T47D (cell line): ENCODE measurements at regions not wholly inside any gene's neighbourhood (a gene's known extent, or its start where the extent isn't known, plus 50 kb on each side); places are given as distances from the start of the nearest gene placed in this dataset.

Experiments used
- DNase-seq, 2 experiments: peaks; one replicate each; pipeline versions ENCODE4 v3.0.0 to v3.0.0-alpha.2; 2011 to 2012; ENCODE audit warnings: low read depth in 1 of 2, low spot score in 1 of 2
- JUND ChIP-seq: IDR thresholded peaks from 2 replicates; pipeline ENCODE4 v1.6.1; 2012; ENCODE audit warnings: low read depth
- in situ Hi-C: cut with HindIII; loops from 2 replicates; pipeline ENCODE4 v1.10.0; 2016; ENCODE audit warnings: low sequenced_read_pairs, low pct_unique_long_range_greater_than_20kb

DNA sequence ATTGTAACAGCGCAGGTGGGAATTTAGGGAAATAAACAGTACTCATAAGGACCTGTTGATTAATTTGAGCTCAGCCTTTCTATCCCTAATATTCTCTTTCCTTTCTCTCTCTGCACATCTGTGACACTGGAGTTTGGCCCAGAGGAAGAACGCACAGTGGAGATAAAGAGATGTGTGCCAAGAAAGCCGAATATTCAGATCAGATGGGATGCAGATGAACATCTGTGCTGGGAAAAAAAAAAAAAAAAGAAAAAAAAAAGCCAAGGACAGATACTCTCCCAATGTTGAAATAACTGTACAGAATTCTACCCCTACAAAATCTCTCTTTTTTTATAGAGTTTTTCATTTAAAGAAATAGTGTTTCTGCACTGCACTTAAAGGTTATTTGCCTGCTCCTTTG, 485.4 kb downstream of the KCNJ2 start:
- no peak for DNase-seq
- in situ Hi-C loops = no loop called here
- TF ChIP-seq JUND = no peak

DNA sequence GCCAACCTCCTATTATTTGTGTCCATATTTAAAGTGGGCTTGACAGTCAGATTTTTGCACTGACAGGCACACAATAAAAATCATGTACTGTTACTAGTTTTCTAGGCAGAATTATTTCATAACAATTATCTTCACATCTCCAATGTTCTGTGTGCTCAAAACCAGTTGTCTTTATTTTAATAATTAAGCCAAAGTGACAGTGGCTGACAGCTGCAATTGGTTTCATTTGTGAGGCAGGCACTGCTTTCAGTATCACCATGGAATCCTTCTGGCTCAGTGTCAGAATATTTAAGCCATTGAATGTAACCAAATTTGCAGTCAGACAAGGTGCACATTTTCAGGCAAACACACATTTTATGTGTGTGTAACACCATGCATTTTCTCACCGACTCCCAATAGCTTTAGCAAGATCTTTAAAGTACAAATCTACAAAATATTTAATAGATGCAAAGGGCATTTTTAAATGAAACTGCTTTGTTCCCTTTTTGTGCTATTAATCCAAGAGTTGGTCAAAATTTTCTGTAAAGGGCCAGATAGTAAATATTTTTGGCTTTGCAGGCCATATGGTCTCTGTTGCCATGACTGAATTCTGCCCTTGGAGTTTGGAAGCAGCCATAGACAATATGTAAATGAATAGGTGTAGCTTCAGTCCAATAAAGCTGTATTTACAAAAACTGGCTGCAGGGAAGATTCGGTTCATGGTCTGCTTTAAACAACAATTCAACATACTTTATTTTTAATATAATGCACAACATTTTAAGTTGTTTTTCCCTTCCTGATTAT, 486.0 kb downstream of the KCNJ2 start:
- in situ Hi-C loops = no loop called here
- no peak for DNase-seq
- no peak for TF ChIP-seq JUND

DNA sequence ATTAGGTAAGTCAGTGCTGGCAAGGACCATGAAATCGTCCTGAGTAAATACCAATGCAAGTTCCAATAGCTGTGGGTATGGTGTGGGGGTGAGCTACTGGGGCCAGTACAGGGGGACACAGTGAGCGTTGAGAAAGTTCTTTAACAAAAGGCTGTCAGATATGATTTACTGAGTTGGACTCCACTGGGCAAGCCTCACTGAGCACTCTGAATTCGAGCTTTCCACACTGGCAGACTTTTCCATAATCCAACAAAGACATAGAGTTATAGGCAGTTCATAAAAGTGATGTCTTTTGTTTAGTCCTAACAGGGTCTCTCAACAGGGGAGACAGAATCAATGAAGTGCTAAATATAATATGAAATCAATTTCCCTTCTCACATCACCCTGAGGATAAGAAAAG, 489.0 kb downstream of the KCNJ2 start:
- DNase-seq = no peak
- in situ Hi-C loops = no loop called here
- no peak for TF ChIP-seq JUND

DNA sequence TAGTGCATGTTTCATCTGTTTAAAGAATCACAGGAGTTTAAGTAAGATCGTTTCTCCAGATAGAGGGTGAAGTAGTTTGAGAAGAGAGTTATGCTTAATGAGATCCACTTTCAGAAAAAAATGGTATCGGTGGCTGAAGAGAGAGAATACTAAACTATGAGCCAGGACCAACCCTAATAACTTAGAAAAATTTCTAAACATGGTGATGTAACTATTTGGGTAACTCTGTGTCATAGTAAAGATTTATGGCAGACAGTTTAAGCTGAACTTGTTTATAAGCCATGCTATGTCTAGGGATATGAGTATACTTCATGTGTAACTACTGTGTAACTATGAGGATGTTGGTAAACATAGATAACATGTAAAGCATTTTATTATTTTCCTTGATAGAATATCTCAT, 489.5 kb downstream of the KCNJ2 start:
- in situ Hi-C loops = no loop called here
- DNase-seq = no peak
- no peak for TF ChIP-seq JUND

DNA sequence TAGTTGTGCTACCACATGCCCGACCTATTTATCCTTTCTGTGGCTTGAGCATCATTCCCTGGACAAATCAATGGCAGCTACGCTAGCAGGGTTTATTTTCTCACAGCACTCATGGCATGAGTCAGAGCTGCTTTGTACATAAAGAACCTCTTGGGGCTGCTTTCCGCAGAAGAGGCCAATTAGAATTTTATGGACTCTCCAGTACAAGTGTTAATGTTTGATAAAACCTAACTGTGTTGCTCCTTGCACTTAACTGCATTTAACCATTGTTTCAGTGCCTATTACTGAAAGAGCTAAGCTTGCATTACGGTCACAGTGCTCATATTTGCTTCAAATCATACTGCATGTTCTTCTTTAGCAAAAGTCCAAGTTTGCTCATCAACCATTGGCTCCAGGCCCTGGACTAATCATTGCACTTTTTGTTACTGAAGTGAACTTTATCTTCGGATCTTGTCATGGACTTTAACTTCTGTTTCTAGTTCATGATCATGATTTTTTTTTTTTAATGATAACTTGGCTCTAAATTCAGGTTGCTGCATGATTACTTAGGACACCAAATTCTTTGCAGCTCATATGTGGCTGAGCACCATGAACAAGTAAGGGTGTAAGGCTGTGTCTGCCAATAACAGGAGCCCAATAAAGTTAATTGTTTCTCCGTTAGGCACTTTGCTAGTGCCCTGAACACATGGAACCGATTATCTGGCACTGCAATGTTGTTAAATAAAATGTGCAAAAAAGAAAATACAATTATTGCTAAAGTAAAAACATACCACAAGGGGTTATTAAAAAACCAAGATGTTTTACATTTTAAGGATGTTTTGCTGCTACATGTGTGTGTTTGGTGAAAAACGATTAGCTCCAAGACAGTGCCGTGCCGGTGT, 492.2 kb downstream of the KCNJ2 start:
- no peak for DNase-seq
- no peak for TF ChIP-seq JUND
- in situ Hi-C loops = no loop called here

DNA sequence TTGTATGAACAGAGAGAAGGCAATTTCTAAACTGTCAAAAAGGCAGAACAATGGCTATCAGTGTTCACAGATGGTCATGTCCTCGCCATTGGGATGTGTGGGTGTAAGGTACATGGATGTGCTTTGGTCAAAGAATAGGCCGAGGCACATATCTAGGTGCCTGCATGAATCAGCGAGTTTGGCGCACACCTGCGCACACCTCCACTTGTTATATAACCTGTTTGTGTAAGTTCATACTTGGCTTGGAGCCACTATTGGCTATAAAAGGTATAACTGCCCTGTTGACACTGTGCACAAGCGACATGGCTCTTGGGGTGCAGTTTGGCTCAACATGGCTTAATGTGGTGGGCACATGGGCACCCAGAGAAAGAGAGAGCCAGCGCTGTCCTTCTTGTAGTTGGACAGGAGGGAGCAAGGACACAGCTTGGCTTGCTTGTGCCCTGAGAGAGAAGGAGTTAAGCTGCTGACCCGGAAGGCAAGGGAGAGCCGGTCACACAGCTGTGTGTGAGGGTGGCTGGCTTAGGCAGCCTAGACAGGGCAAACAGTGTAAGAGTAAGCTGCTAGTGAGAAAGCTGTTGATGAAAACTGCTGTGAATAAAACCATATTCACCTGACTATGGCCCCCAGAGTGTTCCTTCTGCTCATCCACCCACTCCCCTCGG, 499.1 kb downstream of the KCNJ2 start:
- DNase-seq = peak in 1 of 2 experiments; percentile 32
- in situ Hi-C loops = no loop called here
- no peak for TF ChIP-seq JUND

DNA sequence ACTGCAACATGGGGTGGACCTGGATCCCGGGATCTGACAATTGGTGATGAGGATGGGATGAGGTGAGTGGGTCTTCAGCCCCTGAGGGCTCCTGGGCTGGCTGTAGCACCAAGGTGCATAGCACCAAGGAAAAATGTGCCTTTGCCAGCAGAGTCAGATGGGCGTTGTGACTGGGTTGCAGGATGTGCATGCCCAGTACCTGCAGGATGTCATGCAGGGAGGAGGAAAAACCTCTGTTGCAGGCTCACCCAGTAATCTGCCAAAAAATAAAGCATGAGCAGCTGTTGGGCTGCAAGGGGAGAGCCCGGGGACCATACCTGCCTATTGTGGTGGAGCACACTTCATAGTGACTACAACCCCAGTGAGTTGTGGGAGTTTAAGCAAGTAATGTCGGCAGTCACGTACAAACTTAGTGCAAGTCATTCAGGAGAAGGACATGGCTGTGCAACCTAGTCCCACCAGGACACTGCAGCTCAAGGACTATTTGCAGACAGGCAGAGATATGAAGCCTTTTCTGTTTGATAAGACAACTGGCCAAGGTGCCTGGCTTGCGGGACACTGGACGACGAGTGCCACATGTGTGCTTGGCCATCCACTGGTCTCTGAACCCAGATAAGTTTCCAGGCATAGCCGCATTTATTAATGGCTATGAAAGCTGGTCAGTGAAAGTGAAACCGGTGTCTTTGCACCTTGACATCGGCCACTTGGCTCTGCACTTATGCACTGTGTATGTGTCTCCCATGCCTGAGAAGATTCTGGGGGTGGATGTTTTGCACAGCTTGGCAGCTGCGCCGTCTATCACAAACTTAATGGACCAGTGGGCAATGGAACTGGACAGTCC, 499.8 kb downstream of the KCNJ2 start:
- TF ChIP-seq JUND = no peak
- in situ Hi-C loops = no loop called here
- no peak for DNase-seq

DNA sequence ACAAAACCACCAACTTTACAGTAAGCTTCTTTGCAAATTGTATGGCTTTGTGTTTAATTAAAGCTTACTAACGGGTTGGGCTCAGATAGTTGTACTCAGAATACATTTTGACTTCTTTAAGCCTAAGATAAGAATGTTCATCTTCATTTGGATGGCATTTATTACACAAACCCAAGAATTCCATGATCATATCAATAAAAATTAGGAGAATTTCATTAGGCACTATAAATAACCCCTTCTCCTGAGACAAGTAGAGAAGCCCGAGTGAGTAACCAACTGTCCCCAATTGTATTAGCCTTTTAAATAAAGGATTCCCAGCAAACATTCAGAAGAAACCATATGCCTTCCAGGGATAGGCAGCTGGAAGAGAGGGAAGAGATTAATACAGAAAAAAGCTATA, 504.7 kb downstream of the KCNJ2 start:
- no peak for DNase-seq
- TF ChIP-seq JUND = no peak
- in situ Hi-C loops = no loop called here

DNA sequence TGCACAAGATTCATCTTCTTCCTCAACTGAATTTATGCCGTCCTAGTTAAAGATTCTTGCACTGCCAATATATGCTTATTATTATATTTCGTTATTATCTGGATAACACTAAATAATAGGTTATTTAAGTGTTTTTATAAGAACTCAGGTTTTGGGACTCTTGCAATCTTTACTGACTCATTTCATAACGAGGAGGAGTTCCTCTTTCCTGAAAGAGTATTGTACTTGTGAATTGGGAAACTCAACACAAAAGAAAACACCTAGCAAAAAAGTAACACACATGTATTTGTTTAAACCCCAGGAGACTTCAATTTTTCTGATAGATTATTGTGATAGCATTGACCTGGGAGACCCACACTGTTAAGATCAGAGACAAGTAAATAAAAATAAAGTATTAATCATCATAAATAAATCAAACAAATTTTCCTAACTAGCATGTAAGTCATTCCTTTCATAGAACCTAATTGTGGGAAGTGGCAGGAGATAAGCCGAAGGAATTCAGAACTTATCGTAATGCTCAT, 505.8 kb downstream of the KCNJ2 start:
- DNase-seq = no peak
- TF ChIP-seq JUND = no peak
- in situ Hi-C loops = no loop called here

DNA sequence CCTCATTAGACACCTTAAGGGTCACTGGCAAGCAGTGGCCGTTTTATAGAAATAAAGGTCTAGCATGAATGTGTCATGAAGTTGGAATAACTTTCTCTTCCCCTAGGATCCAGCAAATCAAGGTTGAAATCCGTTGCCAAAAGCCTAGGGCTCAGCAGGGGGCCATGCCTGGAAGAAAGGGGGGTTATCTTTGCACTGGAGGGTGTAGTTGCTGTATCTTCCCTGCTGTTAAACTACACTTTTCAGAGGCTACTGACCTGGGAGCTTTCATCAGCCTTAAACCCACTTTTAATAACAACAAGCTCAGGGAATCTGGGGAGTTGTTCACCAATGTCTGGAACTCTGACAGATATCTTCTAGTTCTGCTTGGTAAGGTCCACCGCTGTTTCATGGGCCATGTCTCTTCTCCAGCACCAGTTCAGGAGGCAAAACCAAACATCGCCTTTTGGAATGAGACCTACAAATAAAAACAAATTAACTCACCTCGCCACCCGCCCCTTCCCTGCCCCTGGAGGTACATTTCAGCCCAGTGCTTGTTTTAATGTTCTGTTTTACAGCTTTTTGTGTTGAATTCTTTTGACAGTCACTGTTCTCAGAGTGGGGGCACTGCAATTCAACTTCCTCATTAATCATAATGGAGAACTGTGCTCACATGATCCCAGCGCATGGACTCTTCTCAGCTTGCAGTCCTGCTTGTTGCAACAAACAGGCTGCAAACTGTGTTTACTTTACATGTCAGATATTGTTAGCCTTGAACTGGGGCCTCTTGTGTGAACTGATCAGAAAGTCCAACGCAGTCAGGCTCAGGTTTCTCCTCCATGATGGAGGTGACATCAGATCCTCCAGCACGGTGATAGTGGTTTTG, 508.7 kb downstream of the KCNJ2 start:
- TF ChIP-seq JUND = no peak
- in situ Hi-C loops = no loop called here
- DNase-seq = no peak

DNA sequence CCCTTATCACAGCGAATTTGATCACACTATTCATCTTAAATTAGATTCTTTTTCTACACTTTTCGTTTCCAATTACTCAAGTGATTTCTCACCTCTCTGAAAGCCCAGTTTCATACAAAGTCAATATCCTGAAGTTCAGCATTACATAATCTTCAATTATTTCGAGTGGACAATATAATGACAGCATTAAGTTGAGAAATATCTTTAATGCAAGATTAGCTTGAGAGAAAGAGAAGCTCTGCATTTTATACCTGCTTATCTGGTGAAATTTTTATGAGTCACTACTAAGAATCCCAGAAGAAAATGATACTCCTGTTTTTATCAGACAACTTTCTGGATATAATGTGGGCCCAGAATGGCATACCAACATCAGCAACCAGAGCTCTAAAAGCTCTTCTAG, 509.6 kb downstream of the KCNJ2 start:
- TF ChIP-seq JUND = no peak
- no peak for DNase-seq
- in situ Hi-C loops = no loop called here

DNA sequence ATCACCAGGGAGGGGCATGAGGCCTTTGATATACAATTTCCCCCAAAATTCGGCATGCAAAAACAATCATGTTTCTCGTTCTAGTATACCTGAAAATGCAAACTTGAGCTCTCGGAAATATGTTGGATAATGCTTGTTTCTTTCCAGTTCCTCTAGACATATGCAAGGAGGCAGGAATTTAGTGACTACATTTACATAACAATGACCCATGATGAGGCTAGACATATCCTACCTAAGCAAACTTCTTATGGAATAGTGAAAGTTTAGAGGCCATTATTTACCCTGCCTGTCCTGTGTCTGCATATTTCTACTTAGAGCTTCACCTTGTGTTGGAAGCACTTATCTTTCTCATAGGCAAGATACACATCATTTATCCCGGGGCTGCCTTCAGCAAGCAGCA, 514.6 kb downstream of the KCNJ2 start:
- in situ Hi-C loops = no loop called here
- TF ChIP-seq JUND = no peak

More for the DNA sequence above, 514.6 kb downstream of the KCNJ2 start:
- no peak for DNase-seq
